HG02642 (cell line): ENCODE measurements at regions not wholly inside any gene's neighbourhood (a gene's known extent, or its start where the extent isn't known, plus 50 kb on each side); places are given as distances from the start of the nearest gene placed in this dataset.

Experiments
- ATAC-seq: cut with Tn5 transposase; IDR thresholded peaks from one replicate; pipeline ENCODE4 v1.9.1; 2021; ENCODE audit warnings: mild to moderate bottlenecking; ENCODE audit not compliant: unreplicated experiment, poor library complexity

DNA sequence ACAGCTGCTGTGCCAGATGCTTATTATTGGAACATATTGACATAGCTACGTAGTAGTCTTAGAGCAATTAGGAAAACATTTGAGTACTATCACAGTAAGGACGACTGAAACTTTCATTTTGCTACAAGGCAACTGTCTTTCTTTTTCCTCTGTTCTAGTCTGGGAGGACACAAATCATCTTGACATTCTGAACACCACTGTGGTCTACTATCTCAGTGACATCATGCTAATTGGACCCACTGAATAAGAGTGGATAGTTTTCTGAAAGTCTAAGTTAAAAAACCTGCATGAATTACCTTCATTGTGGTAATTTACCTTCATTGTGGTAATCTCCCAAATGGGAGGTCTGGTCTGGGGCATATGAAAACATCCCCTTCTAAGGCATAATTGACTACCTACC is 163.3 kb upstream of the MOCS1 start:
- ATAC-seq, result no peak

GRCh38 chr6:40083141-40083920 is 149.1 kb upstream of the MOCS1 start:
- ATAC-seq, result no peak

DNA sequence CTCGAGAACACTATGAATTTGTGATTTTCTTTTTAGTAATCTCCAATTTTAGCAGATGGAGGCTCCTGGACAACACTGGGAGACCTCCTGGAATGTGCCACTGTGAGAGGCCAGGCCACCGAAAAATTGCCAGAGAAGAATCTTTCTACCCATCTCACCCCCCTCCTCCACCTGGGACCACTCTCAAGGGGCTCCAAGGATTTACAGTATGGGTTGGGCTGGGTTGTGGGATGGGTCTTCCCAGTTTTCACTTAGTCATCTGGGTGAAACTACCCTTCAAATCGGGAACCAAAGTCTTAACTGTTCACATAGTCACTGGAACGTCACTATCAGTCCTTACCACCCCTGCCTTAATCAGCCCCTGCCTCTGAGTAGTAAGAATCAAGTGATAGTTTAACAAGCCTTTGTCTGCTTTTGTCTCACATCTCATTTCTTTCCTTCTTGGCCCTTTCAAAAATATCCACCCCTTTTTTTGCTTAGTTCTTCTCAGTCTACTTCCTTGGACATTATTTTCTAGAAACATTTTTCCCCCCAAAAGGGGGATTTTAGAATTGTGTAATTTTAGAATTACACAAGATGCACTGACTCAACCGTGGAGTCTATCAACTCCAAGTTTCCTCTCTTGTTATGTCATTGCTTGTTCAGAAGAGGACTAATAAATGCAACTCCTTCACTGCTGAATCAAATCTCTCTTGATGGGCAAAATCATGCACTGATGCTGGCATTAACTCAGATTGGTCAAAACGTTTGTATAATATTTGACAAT is 148.2 kb upstream of the MOCS1 start:
- ATAC-seq, result no peak

- ATAC-seq, result no peak
These were observed 143.5 kb upstream of the MOCS1 start for GRCh38 chr6:40077736-40078135.

DNA sequence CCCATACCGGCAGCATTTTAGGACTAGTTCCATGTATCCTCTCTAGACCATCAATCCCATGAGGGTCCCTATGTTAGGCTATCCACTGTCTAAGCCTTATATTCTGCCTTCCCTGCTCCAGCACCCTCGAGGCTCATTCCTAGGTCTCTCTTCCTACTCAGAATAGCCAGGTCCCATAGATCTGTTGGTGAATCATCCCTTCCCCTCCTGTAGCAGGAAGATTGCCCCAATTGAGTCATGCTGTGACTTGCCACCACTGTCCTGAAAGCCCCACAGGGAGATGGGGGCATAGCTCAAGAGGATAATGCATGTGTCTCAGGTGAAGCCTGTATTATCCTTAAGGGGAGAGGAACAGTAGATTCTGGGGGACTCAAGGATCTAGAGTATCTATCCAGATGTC is 143.1 kb upstream of the MOCS1 start:
- no peak for ATAC-seq

DNA sequence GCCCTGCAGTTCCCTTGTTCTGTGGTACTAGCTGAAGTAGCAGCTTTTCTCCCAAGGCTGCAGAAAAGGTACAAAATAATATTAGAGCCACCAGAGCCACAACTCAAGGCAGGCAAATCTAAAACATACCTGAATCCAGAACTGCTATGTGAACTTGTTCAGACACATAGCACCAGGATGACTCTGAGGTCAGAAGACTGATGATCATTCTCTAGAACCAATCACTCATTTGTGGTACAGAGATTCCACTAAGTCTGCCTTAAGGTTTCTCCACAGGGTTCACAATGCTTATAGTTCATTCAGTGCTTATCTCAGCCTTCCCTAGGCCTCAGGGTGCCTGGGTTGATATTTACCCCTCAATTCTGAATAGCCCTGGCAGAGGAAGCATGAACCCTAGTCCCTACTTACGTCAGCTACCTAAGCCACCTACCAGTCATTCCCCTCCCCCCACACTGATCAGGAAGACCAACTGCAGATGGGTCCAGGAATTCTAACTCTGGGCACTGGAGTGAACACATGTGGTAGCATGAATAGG is 140.9 kb upstream of the MOCS1 start:
- ATAC-seq, result no peak

- ATAC-seq, result no peak
These were observed 140.2 kb upstream of the MOCS1 start for GRCh38 chr6:40074306-40075055.

GRCh38 chr6:40066372-40066771 is 132.1 kb upstream of the MOCS1 start:
- no peak for ATAC-seq

DNA sequence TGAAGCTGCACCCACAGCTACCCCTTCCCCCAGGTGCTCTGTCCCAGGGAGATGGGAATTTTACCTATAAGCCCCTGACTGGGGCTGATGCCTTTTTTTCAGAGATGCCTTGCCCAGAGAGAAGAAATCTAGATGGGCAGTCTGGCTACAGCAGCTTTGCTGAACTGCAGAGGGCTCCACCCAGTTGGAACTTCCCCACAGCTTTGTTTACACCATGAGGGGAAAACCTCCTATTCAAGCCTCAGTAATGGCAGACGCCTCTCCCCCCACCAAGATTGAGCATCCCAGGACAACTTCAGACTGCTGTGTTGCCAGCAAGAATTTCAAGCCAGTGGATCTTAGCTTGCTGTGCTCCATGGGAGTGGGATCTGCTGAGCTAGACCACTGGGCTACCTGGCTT is 122.6 kb upstream of the MOCS1 start:
- ATAC-seq, result no peak

DNA sequence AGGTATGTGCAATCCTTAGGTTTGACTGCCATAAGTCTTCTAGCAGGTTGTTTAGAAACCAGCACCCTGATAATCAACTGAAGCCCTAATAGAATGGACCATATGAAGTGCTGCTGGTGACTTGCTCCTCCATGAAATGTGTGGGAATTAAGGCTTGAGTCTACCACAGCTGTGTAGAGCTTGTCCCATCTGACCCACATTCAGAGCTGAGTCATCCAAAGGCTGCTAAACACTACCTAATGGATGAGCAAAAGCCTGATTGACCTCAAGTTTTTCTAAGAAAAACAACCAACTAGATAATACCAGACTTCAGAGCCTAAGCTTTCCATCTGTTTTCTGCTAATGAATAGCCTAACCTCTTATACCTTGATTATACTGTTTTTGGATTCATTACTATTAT is 120.3 kb upstream of the MOCS1 start:
- no peak for ATAC-seq

DNA sequence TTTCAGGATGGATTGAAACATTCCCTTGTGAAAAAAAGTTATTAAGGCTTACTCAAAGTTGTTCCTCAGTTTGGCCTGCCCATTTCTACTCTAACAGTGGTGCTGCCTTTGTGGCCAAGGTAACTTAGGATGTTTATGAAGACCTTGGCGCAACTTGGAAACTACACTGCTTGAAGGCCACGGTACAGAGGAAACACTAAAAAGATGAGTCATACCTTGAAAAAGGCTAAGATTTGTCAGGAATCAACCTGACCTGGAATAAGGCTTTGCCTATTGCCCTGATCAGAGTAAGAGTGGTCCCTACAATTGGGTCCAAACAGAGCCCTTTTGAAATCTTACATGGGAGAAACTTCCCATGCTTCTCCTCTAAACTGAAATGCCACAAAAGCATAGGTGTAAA is 119.9 kb upstream of the MOCS1 start:
- no peak for ATAC-seq

- no peak for ATAC-seq
These were observed 114.9 kb upstream of the MOCS1 start for GRCh38 chr6:40049128-40049527.

DNA sequence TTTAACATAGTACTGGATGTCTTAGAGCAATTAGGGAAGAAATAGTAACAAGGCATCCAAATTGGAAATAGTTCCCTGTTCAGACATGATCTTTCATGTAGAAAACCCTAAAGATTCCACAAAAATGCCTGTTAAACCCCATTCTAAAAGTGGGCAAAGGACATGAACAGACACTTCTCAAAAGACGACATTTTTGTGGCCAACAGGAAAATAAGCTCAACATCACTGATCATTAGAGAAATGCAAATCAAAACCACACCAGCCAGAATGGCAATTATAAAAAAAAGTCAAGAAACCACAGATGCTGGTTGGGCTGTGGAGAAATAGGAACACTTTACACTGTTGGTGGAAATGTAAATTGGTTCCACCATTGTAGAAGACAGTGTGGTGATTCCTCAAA is 109.9 kb upstream of the MOCS1 start:
- ATAC-seq, result no peak

GRCh38 chr6:40042232-40042631 is 108.0 kb upstream of the MOCS1 start:
- no peak for ATAC-seq

GRCh38 chr6:40039042-40039441 is 104.8 kb upstream of the MOCS1 start:
- ATAC-seq, result no peak

- no peak for ATAC-seq
These were observed 104.4 kb upstream of the MOCS1 start for GRCh38 chr6:40038626-40039025.

- ATAC-seq, result no peak
These were observed 103.0 kb upstream of the MOCS1 start for GRCh38 chr6:40037271-40037670.

- ATAC-seq, result no peak
These were observed 101.9 kb upstream of the MOCS1 start for GRCh38 chr6:40036186-40036585.

- no peak for ATAC-seq
These were observed 94.2 kb upstream of the MOCS1 start for GRCh38 chr6:40028449-40028848.

- ATAC-seq, result no peak
These were observed 88.6 kb upstream of the MOCS1 start for GRCh38 chr6:40022867-40023266.

DNA sequence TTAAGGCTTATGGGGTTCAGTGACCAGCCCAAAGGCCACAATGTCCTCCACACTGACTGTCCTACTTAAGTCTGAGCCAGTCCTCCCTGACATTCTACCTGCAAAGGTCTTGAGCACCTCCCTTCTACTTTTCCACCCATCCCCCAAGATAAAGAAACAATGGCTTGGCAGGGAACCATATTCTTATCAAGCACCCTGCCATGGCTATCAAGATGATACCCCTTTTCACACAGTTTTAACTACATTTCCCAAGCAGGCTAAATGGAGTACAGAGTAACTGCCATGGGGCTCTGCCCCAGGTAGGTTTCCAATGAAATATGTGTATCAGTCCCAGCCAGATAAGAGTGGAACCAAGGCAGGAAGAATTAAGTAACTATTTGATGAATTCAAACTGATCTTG is 85.9 kb upstream of the MOCS1 start:
- ATAC-seq, result no peak
